Esophagus muscularis mucosa (tissue), 4 donors: ENCODE measurements at regions not wholly inside any gene's neighbourhood (a gene's known extent, or its start where the extent isn't known, plus 50 kb on each side); places are given as distances from the start of the nearest gene placed in this dataset.

Experiments used
- CTCF ChIP-seq, 3 experiments: fragments of 200-600 bp in 2 of 3; fragments of 450-650 bp in 1 of 3; sonication (generic) in 2 of 3; IDR thresholded peaks; one replicate each; pipeline ENCODE4 v1.5.1; 2017 to 2019; ENCODE audit warnings: antibody characterized with exemption in 3 of 3, mild to moderate bottlenecking in 2 of 3, moderate library complexity in 1 of 3
- EP300 ChIP-seq: sonication (generic); formaldehyde crosslinking; IDR thresholded peaks from one replicate; pipeline ENCODE4 v1.6.1; 2017; ENCODE audit warnings: antibody characterized with exemption
- POLR2AphosphoS5 ChIP-seq, 2 donors: sonication (generic); formaldehyde crosslinking; IDR thresholded peaks; one replicate each; pipeline ENCODE4 v1.6.1; 2017; ENCODE audit warnings: antibody characterized with exemption in 2 of 2

- no peak for TF ChIP-seq CTCF (IDR thresholded peaks at IDR 0.05)
- TF ChIP-seq EP300 = no peak
- no peak for TF ChIP-seq POLR2AphosphoS5 (IDR thresholded peaks at IDR 0.05)
Measured at GRCh38 chr1:58346036-58346355, 200.5 kb downstream of the OMA1 start.
